ENCODE measurements at regions not wholly inside any gene's neighbourhood (a gene's known extent, or its start where the extent isn't known, plus 50 kb on each side); places are given as distances from the start of the nearest gene placed in this dataset.

GRCh38 chr7:69464035-69464434 lies 134.2 kb upstream of the AUTS2 start:
- FAIRE-seq: no peak
- CTCF ChIA-PET (ENCODE audit: partially characterized antibody): no interaction called here
- no peak overlapping the region for H2BK120ac ChIP-seq (replicated peaks; ENCODE audit: low read depth, low read length)
- no peaks in the 10 kb centered on the region for H4K20me1 ChIP-seq (replicated peaks in 1 of 2; ENCODE audit: control insufficient read depth in 1 of 2, insufficient read depth in 2 of 2, low read length in 2 of 2)
- WGBS, 2 experiments (ENCODE audit: extremely low coverage in 1 of 2, insufficient coverage in 1 of 2, insufficient read length in 1 of 2, insufficient replicate concordance in 2 of 2, low coverage in 1 of 2, low lambda C conversion rate in 2 of 2, missing lambda C conversion rate in 1 of 2): 94% methylated on average over 2 of the region's 3 CpGs; no CpG with 5 or more reads in 1 of the 2 experiments
- no peaks in the 10 kb centered on the region for H3K27me3 ChIP-seq (replicated peaks in 1 of 4; ENCODE audit: control insufficient read depth in 3 of 4, extremely low read depth in 1 of 4, insufficient read depth in 3 of 4, low read length in 3 of 4)
- no peak overlapping the region for H3K4me2 ChIP-seq (ENCODE audit: insufficient read depth in 1 of 2, low read depth in 2 of 2, low read length in 2 of 2)
- H3K79me2 ChIP-seq (ENCODE audit: control insufficient read depth in 1 of 2, insufficient read depth in 2 of 2, low read length in 2 of 2): no peaks in the 10 kb centered on the region
- POLR2A ChIA-PET (ENCODE audit: partially characterized antibody): no interaction called here
- no peak overlapping the region for H2AK5ac ChIP-seq (ENCODE audit: low read depth, low read length)
- no peak overlapping the region for H4K5ac ChIP-seq (ENCODE audit: insufficient read length, low read depth, low read length)
- H2BK20ac ChIP-seq (ENCODE audit: low read length): no peak overlapping the region
- H3K14ac ChIP-seq (ENCODE audit: insufficient read length): no peak overlapping the region
- H3K18ac ChIP-seq (ENCODE audit: extremely low read depth, low read length): no peak overlapping the region
- H3K4ac ChIP-seq (replicated peaks; ENCODE audit: insufficient read length, low read depth, low read length): no peak overlapping the region
- no peak overlapping the region for H4K8ac ChIP-seq (ENCODE audit: extremely low read depth, insufficient read depth, low read length)
- peaks cover 11 to 16% of the 10 kb centered on the region in 2 experiments for H3K9me3 ChIP-seq (ENCODE audit: insufficient read depth in 2 of 2, low read depth in 1 of 2, low read length in 1 of 2)
- H3K23me2 ChIP-seq (ENCODE audit: low read depth, low read length): no peaks in the 10 kb centered on the region
- DNase-seq (ENCODE audit: low read depth in 1 of 2, low spot score in 2 of 2): no peak
- no peak overlapping the region for H3K4me3 ChIP-seq (ENCODE audit: extremely low read depth in 1 of 4, insufficient read depth in 2 of 4, low read depth in 3 of 4, low read length in 4 of 4)
- H3K36me3 ChIP-seq (ENCODE audit: control insufficient read depth in 2 of 4, insufficient read depth in 4 of 4, low read length in 3 of 4): no peaks in the 10 kb centered on the region
- H2AFZ ChIP-seq (ENCODE audit: low read length): no peak overlapping the region
- no peak overlapping the region for H3K9ac ChIP-seq (replicated peaks in 1 of 4; ENCODE audit: extremely low read depth in 1 of 4, low read depth in 3 of 4, low read length in 3 of 4)
- no peak overlapping the region for H3K27ac ChIP-seq (ENCODE audit: low read depth, low read length)
- H3K4me1 ChIP-seq (replicated peaks in 1 of 4; ENCODE audit: control insufficient read depth in 3 of 4, insufficient read depth in 4 of 4, low read length in 3 of 4): no peaks in the 10 kb centered on the region
- no peak overlapping the region for H2BK5ac ChIP-seq (ENCODE audit: low read depth, low read length)
- H2BK12ac ChIP-seq (ENCODE audit: low read depth, low read length): no peak overlapping the region
- H2BK15ac ChIP-seq (ENCODE audit: low read length): no peak overlapping the region
- no peak overlapping the region for H3K23ac ChIP-seq (ENCODE audit: insufficient read length)
- H3K79me1 ChIP-seq (ENCODE audit: low read depth, low read length): no peaks in the 10 kb centered on the region
- no peak overlapping the region for H3K56ac ChIP-seq (replicated peaks; ENCODE audit: insufficient read length, low read depth, low read length)
- H4K91ac ChIP-seq (replicated peaks; ENCODE audit: insufficient read length, low read length): no peak overlapping the region
- no peak for TF ChIP-seq GTF2F1 (IDR thresholded peaks at IDR 0.05; ENCODE audit: borderline replicate concordance, low read depth, low read length)
- TF ChIP-seq ATF3 (IDR thresholded peaks at IDR 0.05; ENCODE audit: insufficient read depth, low read depth, low read length): no peak
- TF ChIP-seq CBX5 (IDR thresholded peaks at IDR 0.05; ENCODE audit: low read depth, low read length): no peak
- no peak for TF ChIP-seq SP1 (IDR thresholded peaks at IDR 0.05; ENCODE audit: low read depth, low read length)
- TF ChIP-seq, protein P1, sequence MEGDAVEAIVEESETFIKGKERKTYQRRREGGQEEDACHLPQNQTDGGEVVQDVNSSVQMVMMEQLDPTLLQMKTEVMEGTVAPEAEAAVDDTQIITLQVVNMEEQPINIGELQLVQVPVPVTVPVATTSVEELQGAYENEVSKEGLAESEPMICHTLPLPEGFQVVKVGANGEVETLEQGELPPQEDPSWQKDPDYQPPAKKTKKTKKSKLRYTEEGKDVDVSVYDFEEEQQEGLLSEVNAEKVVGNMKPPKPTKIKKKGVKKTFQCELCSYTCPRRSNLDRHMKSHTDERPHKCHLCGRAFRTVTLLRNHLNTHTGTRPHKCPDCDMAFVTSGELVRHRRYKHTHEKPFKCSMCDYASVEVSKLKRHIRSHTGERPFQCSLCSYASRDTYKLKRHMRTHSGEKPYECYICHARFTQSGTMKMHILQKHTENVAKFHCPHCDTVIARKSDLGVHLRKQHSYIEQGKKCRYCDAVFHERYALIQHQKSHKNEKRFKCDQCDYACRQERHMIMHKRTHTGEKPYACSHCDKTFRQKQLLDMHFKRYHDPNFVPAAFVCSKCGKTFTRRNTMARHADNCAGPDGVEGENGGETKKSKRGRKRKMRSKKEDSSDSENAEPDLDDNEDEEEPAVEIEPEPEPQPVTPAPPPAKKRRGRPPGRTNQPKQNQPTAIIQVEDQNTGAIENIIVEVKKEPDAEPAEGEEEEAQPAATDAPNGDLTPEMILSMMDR (IDR thresholded peaks at IDR 0.05; ENCODE audit: control extremely low read depth in 1 of 3, insufficient read depth in 1 of 3, low read depth in 1 of 3, low read length in 3 of 3): no peak
- TF ChIP-seq, protein P2, sequence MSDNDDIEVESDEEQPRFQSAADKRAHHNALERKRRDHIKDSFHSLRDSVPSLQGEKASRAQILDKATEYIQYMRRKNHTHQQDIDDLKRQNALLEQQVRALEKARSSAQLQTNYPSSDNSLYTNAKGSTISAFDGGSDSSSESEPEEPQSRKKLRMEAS (IDR thresholded peaks at IDR 0.05): no peak
- no peak for TF ChIP-seq JUND (IDR thresholded peaks at IDR 0.05; ENCODE audit: low read length)
- no peak for TF ChIP-seq RNF2 (IDR thresholded peaks at IDR 0.05; ENCODE audit: borderline replicate concordance, low read depth, low read length, missing control alignments, poor library complexity, severe bottlenecking)
- no peak for TF ChIP-seq RFX5 (IDR thresholded peaks at IDR 0.05; ENCODE audit: borderline replicate concordance, low read depth, low read length)
- no peak for TF ChIP-seq EGR1 (IDR thresholded peaks at IDR 0.05; ENCODE audit: borderline replicate concordance, low read depth, low read length)
- no peak for TF ChIP-seq TEAD4 (IDR thresholded peaks at IDR 0.05; ENCODE audit: low read depth, low read length)

Data from H1 (cell line).